ENCODE measurements at regions not wholly inside any gene's neighbourhood (a gene's known extent, or its start where the extent isn't known, plus 50 kb on each side); places are given as distances from the start of the nearest gene placed in this dataset.
"Not testable (repeated sequence)": the region's sequence is repeated elsewhere in the genome, so short reads cannot be mapped to it uniquely, and the experiment has no call there.

DNA sequence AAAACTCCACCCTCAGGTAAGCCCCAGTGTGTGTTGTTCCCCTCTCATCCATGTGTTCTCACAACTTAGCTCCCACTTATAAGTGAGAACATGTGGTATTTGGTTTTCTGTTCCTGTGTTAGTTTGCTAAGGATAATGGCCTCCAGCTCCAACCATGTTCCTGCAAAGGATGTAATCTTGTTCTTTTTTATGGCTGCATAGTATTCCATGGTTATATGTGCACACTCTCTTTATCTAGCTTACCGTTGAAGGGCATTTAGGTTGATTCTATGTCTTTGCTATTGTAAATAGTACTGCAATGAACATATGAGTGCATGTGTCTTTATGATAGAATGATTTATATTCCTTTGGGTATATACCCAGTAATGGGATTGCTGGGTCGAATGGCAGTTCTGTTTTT is 124.4 kb upstream of the RANBP3L start:
- DNase-seq (ENCODE audit: low read depth): not testable (repeated sequence)

GRCh38 chr5:36435516-36435915 is 133.8 kb upstream of the RANBP3L start:
- DNase-seq (ENCODE audit: low read depth): no peak

DNA sequence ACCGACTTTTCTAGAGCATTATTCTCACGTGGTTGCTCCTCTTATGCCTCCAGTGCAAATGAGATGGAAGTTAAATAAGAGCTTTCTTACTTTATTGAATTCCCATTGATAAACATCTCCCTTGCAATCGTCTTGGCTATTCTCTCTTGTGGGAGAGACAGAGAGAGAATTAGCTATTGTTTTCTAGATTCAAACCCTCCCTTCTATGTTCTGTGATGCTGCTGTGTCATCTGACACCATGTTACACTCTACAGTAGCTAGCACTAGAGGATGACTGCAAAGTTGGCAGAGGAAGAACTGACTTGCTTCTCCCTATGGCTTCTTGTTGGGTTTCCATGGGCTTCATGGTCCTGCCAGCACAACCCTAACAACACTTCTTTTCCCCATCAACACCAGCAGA is 134.6 kb upstream of the RANBP3L start:
- no peak for DNase-seq (ENCODE audit: low read depth)

- no peak for DNase-seq (ENCODE audit: low read depth)
Measured at GRCh38 chr5:36438765-36439561, 137.3 kb upstream of the RANBP3L start.

DNA sequence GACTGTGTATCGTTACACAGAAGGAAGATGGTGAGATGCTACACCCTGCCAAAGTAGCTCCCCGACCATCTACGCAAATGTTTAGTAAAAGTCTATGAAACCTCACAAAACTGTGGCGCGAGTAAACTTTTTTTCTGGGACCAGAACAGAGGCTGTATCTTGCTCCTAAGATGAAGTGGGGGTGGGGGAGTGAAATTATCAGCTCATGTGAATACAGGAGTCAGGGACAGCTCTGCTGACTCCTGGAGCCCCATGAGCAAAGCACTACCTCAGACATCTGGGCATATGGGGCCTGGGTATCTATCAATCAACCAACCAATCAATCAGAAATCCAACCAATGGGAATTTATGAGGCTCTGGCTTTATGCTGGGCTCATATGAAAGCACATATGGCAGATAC is 138.6 kb upstream of the RANBP3L start:
- DNase-seq (ENCODE audit: low read depth): no peak

DNA sequence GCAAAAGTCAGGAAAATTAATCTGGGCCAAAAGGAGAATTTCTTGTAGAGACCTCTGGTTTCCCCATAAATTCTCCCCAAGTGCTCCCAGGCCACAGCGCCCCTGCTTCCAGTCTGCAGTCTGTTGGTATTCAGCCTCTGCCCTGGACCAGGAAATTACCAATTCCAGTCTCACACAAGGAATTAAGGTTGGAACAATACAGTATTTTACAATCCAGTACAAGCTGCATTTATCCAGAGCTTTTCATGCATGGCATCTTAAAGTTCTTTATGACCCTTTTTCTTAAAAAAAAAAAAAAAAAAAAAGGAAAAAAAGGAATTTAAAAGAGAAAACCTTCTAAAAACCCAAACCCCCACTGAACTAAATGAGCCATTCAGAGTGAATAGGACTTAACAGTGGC is 139.6 kb upstream of the RANBP3L start:
- DNase-seq (ENCODE audit: low read depth): no peak

DNA sequence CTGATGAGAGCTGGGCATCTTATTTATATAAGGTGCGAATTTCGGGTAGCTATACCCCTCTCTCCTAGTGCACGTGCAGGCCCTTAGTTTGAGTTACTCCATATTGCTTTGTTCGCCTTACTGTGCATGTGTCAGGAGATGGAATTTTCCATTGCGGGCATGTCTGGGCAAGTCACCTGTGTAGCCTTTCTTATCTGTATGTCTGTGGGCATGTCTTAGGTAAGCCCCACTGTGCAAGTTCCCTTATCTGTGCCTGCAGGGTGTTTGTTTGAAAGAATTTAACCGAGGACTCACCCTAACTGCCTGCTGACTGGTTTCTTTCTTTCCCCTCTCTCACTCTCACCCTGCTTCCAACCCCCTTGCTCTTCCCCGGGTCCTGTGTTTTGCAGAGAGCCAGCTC is 140.7 kb upstream of the RANBP3L start:
- no peak for DNase-seq (ENCODE audit: low read depth)

DNA sequence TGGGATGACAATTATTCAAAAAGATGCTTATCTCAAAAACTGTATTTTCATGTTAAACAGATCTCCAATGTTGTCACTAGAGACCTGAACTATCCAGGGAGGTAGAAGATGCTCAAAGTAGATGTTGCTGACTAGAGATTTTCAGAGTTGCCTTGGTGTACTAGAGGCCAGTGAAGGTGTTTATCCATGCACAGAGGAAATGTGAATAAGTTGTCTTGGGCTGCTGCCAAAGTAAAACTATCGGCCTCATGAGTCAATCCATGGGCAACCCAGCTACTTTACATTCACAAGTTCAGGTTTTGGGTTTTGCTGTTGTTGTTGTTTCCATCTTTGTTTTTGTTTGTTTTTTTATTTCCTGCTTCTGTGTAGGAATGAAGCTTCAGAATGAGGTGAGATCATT is 141.1 kb upstream of the RANBP3L start:
- DNase-seq (ENCODE audit: low read depth): peak; percentile 69

DNA sequence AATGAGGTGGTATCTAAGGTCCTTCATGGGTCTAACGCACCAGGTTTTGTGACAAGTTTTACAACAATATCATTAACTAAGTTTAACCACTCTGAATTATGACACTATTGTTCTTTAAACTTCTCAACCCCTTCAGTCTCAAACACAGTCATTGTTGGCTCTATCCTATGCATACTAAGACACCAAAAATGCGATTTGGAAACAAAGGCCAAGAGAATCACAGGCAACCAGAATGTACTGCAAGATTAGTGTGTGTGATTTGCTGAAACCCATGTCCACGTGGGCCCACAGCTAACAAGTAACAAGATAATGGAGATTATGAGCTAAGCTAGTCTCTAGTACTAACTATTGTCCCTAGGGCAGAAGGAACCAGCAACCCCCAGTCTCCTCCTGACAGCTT is 142.2 kb upstream of the RANBP3L start:
- DNase-seq (ENCODE audit: low read depth): no peak

- no peak for DNase-seq (ENCODE audit: low read depth)
Measured at GRCh38 chr5:36444582-36445418, 143.1 kb upstream of the RANBP3L start.

DNA sequence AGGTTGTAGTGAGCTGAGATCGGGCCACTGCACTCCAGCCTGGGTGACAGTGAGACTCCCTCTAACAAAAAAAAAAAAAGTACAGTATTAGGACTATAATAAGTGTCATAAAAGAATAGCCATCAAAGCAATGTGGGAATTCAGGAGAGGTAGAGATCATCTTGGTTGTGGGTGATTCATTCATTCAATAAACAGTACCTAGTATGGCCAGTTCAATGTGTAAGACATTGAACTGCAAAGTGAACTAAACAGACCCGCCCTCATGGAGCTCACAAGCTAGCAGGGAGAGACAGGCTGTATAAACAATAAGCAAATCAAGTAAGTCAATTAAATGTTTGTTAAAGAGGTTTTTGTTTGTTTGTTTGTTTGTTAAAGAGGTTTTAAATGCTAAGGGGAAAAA is 146.1 kb upstream of the RANBP3L start:
- DNase-seq (ENCODE audit: low read depth): no peak

GRCh38 chr5:36450229-36451014 is 148.7 kb upstream of the RANBP3L start:
- peak; percentile 51 for DNase-seq (ENCODE audit: low read depth)

DNA sequence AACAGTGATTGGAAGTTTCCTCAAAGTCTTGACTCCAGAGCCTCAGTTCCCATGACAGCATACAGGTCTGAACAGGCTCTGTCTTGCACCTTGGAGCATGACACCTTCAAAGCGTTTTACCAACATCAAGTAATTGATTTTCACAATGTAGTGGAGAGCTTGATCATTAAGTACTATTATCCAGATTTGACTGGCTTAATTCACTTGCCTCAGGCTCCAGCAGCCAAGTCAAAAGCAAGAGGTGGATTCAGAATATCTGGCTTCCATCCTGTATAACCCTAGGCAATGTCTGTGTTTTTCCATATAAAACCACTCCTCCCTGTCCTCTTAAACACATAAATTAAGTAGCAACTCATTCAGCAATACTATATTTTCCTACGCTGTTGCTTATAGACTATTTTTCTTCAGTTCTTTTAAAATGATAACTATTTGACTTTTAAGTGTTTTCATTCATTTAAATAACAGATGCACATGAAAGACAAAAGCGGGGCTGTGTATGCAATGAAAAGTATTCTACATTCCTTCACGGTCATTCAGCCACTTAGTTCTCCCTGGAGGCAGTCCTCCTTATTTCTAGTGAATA is 150.8 kb upstream of the RANBP3L start:
- DNase-seq (ENCODE audit: low read depth): no peak

DNA sequence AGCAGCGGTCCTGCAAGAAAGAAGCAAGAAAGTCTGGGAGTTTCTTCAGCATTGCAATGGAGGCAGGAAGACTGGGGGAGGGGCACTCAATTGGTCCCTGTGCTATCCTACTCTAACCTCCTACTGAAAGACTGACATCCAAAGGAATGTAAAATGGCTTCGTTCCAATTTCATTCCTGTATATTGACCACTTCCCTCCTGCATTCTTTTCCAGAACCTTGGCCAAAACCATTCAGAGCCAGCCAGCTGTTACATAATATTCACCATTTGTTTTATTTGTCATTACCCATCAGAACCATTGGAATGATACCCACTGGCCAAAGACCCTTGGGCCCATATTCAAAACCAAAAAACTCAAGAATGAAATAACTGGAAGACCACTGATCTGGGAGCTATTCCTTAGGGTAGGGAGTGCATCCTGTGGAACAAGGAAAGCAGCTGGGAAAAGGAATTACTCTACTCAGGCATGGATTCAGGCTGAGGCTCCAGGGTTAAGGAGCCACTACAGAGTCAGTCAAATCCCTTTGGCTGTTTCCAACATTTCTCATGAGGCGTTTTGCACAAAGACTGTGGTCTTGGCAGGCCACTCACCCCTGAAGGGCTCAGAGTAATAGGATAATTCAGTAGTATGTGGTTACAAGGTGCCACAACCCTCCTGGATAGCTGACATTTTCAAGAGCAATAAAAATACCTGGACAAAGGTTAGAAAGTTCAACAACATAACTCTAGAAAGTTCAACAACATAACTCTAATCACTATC is 148.7 kb upstream of the SLC1A3 start:
- peak; percentile 28 for DNase-seq (ENCODE audit: low read depth)

DNA sequence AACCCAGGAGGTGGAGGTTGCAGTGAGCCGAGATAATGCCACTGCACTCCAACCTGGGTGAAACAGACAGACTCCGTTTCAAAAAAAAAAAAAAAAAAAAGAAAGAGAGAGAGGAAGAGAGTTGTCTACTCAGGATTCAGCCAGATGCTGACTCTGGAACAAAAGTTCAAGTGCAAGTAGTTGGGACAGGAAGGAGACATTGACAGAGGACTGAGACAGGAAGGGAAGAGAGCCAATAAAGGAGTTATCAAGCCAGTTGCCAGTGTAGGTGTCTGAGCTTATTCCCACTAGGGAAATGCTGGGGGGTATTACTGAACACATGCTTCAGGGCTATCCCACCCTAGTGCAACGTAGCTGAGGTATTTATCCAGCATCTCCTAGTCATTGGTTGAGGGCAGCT is 147.7 kb upstream of the SLC1A3 start:
- DNase-seq (ENCODE audit: low read depth): no peak

GRCh38 chr5:36459176-36460135 is 146.9 kb upstream of the SLC1A3 start:
- DNase-seq (ENCODE audit: low read depth): no peak

- DNase-seq (ENCODE audit: low read depth): peak; percentile 16
Measured at GRCh38 chr5:36462295-36463021, 143.9 kb upstream of the SLC1A3 start.

DNA sequence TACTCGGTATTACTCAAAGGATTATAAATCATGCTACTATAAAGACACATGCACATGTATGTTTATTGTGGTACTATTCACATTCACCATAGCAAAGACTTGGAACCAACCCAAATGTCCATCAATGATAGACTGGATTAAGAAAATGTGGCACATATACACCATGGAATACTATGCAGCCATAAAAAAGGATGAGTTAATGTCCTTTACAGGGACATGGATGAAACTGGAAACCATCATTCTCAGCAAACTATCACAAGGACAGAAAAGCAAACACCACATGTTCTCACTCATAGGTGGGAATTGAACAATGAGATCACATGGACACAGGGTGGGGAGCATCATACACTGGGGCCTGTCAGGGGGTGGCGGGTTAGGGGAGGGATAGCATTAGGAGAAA is 130.5 kb upstream of the SLC1A3 start:
- DNase-seq (ENCODE audit: low read depth): not testable (repeated sequence)

GRCh38 chr5:36478646-36479317 is 127.6 kb upstream of the SLC1A3 start:
- DNase-seq (ENCODE audit: low read depth): no peak

Measured in iris pigment epithelial cell (primary cell).